Ovary (tissue), 3 donors: ENCODE measurements at regions not wholly inside any gene's neighbourhood (a gene's known extent, or its start where the extent isn't known, plus 50 kb on each side); places are given as distances from the start of the nearest gene placed in this dataset.

Experiments used
- CTCF ChIP-seq, 3 donors: fragments of 450-650 bp in 2 of 3; fragments of 200-600 bp in 1 of 3; IDR thresholded peaks; one replicate each; pipeline versions ENCODE4 v1.5.1 to v1.8.0; 2016 to 2022; ENCODE audit warnings: antibody characterized with exemption in 3 of 3, mild to moderate bottlenecking in 1 of 3
- EP300 ChIP-seq: sonication (generic); formaldehyde crosslinking; IDR thresholded peaks from one replicate; pipeline ENCODE4 v1.6.1; 2017; ENCODE audit warnings: antibody characterized with exemption
- donor health status: DM: no; HTN: no; CAD: no.

GRCh38 chr5:136434795-136435194, 69.5 kb upstream of the TRPC7 start:
- TF ChIP-seq CTCF (IDR thresholded peaks at IDR 0.05) (no peak), EP300 (no peak)
